ENCODE measurements at regions not wholly inside any gene's neighbourhood (a gene's known extent, or its start where the extent isn't known, plus 50 kb on each side); places are given as distances from the start of the nearest gene placed in this dataset.
A peak's percentile ranks its signal among the peaks of the same experiment; 100 is the strongest.
"Not testable (repeated sequence)": the region's sequence is repeated elsewhere in the genome, so short reads cannot be mapped to it uniquely, and the experiment has no call there.

DNA sequence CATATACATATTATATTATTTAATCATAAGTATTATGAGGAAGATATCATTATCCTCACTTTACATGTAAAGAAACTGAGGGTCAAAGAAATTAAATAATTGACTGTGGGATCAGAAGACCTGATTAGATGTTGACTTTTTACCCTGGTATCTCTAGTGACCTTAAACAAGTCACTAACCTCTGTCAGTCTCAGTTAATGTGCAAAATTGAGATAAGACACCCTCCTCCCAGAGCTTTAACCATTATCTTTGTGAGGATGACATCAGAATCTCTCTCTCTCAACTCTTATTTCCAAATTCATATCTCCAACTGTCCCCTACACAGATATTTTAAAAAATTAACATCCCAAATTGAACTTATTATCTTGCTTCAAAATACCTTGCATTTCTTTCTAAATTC is 177.8 kb downstream of the KLHL28 start:
- no peak for DNase-seq

GRCh38 chr14:44782775-44783238 is 178.9 kb downstream of the KLHL28 start:
- DNase-seq = no peak

DNA sequence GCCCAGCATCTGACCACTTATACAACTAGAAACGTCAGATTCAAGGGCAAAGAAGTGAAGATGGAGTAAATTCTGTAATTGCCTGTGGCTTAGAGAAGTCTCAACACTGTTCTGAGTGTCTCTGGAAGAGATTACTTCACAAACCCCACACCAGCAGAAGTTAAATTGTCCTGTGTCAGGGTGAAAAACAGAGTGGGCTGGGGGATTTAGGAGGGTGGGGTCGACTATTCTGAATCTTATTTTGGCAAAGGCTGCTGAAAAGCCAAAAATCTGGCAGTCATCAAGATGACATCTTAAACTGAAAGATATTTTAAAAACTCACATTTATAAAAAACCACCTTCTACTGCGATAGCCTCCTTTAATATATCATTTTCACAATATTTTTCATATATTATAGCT is 180.8 kb downstream of the KLHL28 start:
- DNase-seq = no peak

DNA sequence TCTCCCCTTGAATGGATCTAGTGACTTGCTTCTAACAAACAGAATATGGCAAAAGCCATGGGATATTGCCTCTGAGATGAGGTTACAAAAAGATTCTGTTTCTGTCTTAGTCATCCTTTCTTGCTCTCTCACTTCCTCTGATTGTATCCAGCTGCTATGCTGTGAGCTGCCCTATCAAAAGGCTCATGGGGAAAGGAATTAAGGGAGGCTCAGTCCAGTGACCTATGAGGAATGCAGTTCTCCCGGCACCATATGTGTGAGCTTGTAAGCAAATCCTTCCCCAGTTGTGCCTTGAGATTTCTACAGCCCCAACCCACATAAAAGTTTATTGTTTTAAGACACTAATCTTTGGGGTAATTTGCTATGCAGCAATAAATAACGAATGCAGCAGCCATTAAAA is 183.1 kb downstream of the KLHL28 start:
- no peak for DNase-seq

- no peak for DNase-seq
Observed at GRCh38 chr14:44777584-44777983, 184.2 kb downstream of the KLHL28 start.

DNA sequence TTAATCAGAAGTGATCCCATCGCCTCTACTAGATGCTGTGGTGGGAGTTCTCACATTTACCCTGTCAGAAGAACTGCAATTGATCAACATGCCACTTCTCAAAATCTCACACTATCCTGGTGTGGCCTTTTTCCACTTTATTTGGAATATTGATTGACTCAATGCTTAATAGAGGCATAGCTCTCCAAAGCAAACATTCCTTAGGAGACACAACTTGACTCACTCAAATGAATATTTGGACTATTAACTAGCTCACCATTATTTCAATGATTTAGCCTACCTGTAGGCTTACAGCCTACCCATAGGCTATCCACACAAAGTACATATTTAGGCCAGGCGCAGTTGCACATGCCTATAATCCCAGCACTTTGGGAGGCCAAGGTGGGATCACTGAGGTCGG is 186.5 kb downstream of the KLHL28 start:
- DNase-seq = no peak

DNA sequence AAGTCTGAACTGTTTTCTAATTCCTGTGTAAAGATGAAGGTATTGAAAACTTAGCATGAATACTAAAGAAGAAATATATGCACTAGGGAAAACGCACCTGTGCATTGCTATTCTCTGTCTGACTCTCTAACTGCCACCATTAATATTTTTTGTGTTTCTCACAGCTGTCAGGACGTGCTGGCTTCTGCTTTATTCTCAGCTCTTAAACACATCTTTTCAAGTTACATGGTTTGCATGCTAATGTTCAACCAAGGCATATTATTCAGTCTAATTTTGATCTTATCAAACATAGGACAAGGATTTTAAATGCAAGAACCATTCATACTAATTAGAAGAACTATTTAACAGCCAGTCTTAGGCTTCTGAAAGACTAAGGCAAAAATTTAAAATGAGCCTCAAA is 187.4 kb downstream of the KLHL28 start:
- no peak for DNase-seq

- DNase-seq = no peak
Observed at GRCh38 chr14:44771496-44771895, 190.3 kb downstream of the KLHL28 start.

DNA sequence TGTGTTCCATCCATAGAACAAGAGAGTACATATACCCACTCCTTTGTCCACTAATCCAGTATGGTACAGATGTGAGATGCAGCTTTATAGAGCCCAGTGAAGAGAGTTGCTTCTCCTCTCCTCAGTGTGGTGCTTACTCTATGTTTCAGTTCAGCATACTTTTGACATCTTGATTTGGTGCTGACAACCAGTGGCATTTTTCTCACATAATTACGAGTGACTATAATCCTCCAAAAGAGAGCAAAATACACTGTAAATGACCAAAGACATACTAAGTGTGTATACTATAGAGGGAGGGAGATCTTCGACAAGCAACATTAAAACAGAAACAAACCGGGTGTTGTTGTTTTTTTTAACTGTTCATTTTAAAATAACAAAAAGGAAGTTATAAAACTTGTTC is 191.5 kb downstream of the KLHL28 start:
- no peak for DNase-seq

DNA sequence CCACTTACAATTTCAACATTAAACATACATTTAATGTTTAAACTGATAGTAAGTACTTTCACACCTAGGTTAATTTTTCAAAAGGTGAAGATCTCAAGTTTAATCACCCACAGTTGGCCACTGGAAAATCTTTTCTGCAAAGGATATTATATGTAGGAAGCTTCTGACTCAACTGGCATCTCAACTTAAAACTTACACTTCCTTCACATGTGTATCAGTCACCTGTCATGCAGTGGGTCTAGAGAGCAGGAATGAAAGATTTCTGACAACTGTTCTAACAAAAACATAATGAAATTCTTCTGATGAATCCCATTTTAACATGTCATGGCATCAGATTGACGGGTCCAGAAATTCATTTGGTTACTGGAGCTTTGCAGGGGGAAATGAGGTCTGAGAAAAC is 192.8 kb downstream of the KLHL28 start:
- no peak for DNase-seq

DNA sequence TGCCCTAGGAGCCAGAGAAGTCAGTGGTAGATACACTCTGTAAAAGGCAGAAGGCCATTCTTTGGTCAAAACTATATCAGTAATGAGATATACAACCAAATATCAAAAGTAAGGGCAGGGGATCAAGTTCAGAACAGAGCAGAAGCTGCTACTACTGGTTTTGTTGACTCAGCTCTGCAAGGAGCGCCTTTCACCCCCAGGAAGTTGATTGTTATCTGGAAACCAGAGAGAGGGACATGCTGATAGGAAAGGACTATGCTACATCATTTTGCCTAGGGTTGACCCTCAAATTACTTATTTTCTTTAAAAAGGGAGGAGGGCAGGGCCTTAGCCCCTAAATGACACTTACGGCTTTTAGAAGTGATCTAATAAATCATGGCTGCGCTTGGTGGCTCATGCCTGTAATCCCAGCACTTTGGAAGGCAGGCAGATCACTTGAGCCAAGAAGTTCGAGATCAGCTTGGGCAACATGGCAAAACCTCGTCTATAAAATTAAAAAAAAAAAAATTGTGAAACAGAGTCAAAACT is 194.0 kb downstream of the KLHL28 start:
- no peak for DNase-seq

GRCh38 chr14:44766285-44766684 is 195.5 kb downstream of the KLHL28 start:
- DNase-seq = no peak

GRCh38 chr14:44763356-44763755 is 198.4 kb downstream of the KLHL28 start:
- DNase-seq = no peak

DNA sequence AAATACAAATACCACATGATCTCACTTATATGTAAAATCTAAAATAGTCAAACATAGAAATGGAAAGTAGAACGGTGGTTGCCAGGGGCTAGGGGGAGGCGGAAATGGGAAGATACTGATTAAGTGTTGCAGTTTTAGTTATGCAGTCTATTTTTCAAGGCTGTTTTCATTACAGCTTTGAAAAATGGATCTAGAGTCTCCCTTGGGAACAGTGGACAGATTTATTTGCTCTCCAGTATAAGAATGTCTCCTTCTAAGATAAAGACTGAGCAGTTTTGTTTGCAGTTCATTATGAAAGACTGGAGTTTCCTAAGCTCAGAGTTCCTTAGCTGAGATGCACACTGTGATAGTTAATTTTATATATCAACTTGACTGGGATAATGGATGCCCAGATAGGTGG is 202.5 kb downstream of the KLHL28 start:
- DNase-seq = no peak

GRCh38 chr14:44756554-44756953 is 205.2 kb downstream of the KLHL28 start:
- no peak for DNase-seq

- no peak for DNase-seq
Observed at GRCh38 chr14:44745371-44745770, 216.4 kb downstream of the KLHL28 start.

DNA sequence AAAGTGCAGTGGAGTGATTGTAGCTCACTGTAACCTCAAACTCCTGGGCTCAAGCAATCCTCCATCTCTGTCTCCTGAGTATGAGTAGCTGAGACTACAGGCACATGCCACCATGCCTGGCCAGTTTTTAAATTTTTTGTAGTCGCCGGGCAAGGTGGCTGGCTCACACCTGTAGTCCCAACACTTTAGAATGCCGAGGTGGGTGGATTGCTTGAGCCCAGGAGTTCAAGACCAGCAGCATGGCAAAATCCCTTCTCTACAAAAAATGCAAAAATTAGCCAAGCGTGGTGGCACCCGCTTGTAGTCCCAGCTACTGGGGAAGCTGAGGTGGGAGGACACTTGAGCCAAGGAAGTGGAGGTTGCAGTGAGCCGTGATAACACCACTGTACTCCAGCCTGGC is 219.5 kb downstream of the KLHL28 start:
- no peak for DNase-seq

DNA sequence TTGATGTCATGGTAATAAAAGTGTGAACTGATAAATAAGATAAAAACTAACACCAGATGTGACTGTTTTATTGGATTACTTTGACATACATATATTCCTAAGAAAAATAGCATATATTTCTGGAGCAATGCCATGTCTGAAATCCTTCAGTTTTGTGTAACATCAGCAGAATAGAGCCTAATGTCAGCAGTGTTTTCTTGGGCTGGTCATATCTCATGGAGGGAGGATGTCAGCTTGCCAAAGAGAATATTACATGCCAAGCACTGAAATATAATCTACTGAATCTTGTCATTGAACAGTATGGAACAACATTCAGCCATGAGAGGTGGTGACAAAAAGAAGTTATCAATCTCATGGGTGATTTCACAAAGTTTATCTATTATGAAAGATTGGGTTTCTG is 220.3 kb downstream of the KLHL28 start:
- DNase-seq = no peak

DNA sequence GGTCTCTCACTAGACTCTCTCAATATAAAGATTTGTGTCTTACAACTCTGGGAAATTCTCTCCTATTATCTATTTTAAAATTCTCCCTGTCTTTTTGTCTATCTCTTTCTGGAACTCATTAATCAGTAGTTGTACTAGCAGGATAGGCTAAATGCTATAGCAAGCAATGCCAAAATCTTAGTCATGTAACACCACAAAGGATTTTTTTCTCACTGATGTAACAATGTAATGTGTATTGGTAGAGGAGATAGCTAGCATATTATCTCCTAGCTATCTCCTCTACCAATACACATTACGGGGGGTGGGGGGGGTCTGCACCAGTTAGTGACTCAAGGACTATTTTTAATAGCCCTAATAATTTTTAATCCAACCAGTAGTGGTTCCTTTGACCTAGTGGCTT is 225.4 kb downstream of the KLHL28 start:
- DNase-seq = no peak

- DNase-seq = no peak
Observed at GRCh38 chr14:44732144-44732543, 225.1 kb upstream of the FSCB start.

GRCh38 chr14:44730860-44731259 is 223.8 kb upstream of the FSCB start:
- DNase-seq = no peak

DNA sequence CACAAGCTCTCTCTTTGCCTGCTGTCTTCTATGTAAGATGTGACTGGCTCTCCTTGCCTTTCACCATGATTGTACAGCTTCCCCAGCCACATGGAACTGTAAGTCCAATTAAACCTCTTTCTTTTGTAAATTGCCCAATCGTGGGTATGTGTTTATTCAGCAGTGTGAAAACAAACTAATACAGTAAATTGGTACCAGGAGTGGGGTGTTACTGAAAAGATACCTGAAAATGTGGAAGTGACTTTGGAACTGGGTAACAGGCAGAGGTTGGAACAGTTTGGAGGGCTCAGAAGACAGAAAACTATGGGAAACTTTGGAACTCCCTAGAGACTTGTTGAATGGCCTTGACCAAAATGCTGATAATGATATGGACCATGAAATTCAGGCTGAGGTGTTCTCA is 214.3 kb upstream of the FSCB start:
- not testable (repeated sequence) for DNase-seq

GRCh38 chr14:44720707-44721106 is 213.6 kb upstream of the FSCB start:
- DNase-seq = no peak

- peak; percentile 65 for DNase-seq
Observed at GRCh38 chr14:44712024-44712815, 205.1 kb upstream of the FSCB start.

Data from NCI-H1436 (cell line).